Activated CD8-positive, alpha-beta memory T cell treated with anti-CD3 and anti-CD28 coated beads for 36 hours (primary cell): ENCODE measurements at regions not wholly inside any gene's neighbourhood (a gene's known extent, or its start where the extent isn't known, plus 50 kb on each side); places are given as distances from the start of the nearest gene placed in this dataset.

Experiments used
- CTCF ChIA-PET: fragments of 350-600 bp; sonication (Branson Sonifier 250); formaldehyde crosslinking; loops from one replicate; lab custom pipeline; 2021; ENCODE audit warnings: antibody characterized with exemption; lab: Charles Lee
- POLR2A ChIA-PET: fragments of 350-600 bp; sonication (Branson Sonifier 250); formaldehyde crosslinking; loops from one replicate; lab custom pipeline; 2021; ENCODE audit warnings: antibody characterized with exemption; lab: Charles Lee

GRCh38 chr16:62240722-62241121 lies 204.5 kb upstream of the CDH8 start:
- POLR2A ChIA-PET: no interaction called here
- CTCF ChIA-PET: no interaction called here

GRCh38 chr16:62225675-62226074 lies 189.4 kb upstream of the CDH8 start:
- POLR2A ChIA-PET: no interaction called here
- CTCF ChIA-PET: no interaction called here

- ChIA-PET POLR2A (no interaction called here), CTCF (no interaction called here)
These were observed 188.5 kb upstream of the CDH8 start for GRCh38 chr16:62224646-62225209.

- ChIA-PET POLR2A (no interaction called here), CTCF (no interaction called here)
These were observed 180.6 kb upstream of the CDH8 start for GRCh38 chr16:62216837-62217236.

GRCh38 chr16:62213763-62214162 lies 177.5 kb upstream of the CDH8 start:
- ChIA-PET CTCF (no interaction called here), POLR2A (no interaction called here)

GRCh38 chr16:62208934-62209333 lies 172.7 kb upstream of the CDH8 start:
- ChIA-PET CTCF (no interaction called here), POLR2A (no interaction called here)

- CTCF ChIA-PET: no interaction called here
These were observed 169.2 kb upstream of the CDH8 start for GRCh38 chr16:62205459-62205858.

GRCh38 chr16:62201911-62202310 lies 165.7 kb upstream of the CDH8 start:
- ChIA-PET CTCF (no interaction called here), POLR2A (no interaction called here)

More at GRCh38 chr16:62205459-62205858, 169.2 kb upstream of the CDH8 start:
- POLR2A ChIA-PET: no interaction called here

- POLR2A ChIA-PET: no interaction called here
These were observed 158.6 kb upstream of the CDH8 start for GRCh38 chr16:62194828-62195227.

GRCh38 chr16:62190426-62190825 lies 154.2 kb upstream of the CDH8 start:
- CTCF ChIA-PET: no interaction called here
- POLR2A ChIA-PET: no interaction called here

More at GRCh38 chr16:62194828-62195227, 158.6 kb upstream of the CDH8 start:
- CTCF ChIA-PET: no interaction called here

GRCh38 chr16:62177351-62178203 lies 141.3 kb upstream of the CDH8 start:
- ChIA-PET POLR2A (no interaction called here), CTCF (no interaction called here)

GRCh38 chr16:62170642-62171041 lies 134.4 kb upstream of the CDH8 start:
- ChIA-PET CTCF (no interaction called here), POLR2A (no interaction called here)

GRCh38 chr16:62167551-62167950 lies 131.3 kb upstream of the CDH8 start:
- ChIA-PET POLR2A (no interaction called here), CTCF (no interaction called here)

- CTCF ChIA-PET: no interaction called here
These were observed 121.3 kb upstream of the CDH8 start for GRCh38 chr16:62157544-62157943.

GRCh38 chr16:62156971-62157370 lies 120.7 kb upstream of the CDH8 start:
- POLR2A ChIA-PET: no interaction called here
- CTCF ChIA-PET: no interaction called here

More at GRCh38 chr16:62157544-62157943, 121.3 kb upstream of the CDH8 start:
- POLR2A ChIA-PET: no interaction called here

- CTCF ChIA-PET: no interaction called here
- POLR2A ChIA-PET: no interaction called here
These were observed 113.4 kb upstream of the CDH8 start for GRCh38 chr16:62149631-62150030.

GRCh38 chr16:62137996-62138395 lies 101.8 kb upstream of the CDH8 start:
- ChIA-PET CTCF (no interaction called here), POLR2A (no interaction called here)

GRCh38 chr16:62135911-62136310 lies 99.7 kb upstream of the CDH8 start:
- ChIA-PET CTCF (no interaction called here), POLR2A (no interaction called here)

GRCh38 chr16:62135446-62135845 lies 99.2 kb upstream of the CDH8 start:
- CTCF ChIA-PET: no interaction called here
- POLR2A ChIA-PET: no interaction called here

GRCh38 chr16:62130101-62130500 lies 93.9 kb upstream of the CDH8 start:
- ChIA-PET POLR2A (no interaction called here), CTCF (interaction anchor here (0.6 kb wide), 1 partner anchor 12 kb away, joined by 3 read pairs; no protein-coding TSS in a partner anchor)

- ChIA-PET POLR2A (no interaction called here), CTCF (no interaction called here)
These were observed 69.0 kb upstream of the CDH8 start for GRCh38 chr16:62105244-62105643.
